AG08395 (cell line): ENCODE measurements at regions not wholly inside any gene's neighbourhood (a gene's known extent, or its start where the extent isn't known, plus 50 kb on each side); places are given as distances from the start of the nearest gene placed in this dataset.

Source experiments
- DNase-seq: peaks from one replicate; pipeline ENCODE4 v3.0.0; 2012; ENCODE audit warnings: mixed read lengths, low spot score

GRCh38 chr11:70675697-70676374, 277.5 kb downstream of the CTTN start:
- no peak for DNase-seq

GRCh38 chr11:70677232-70677916, 279.0 kb downstream of the CTTN start:
- no peak for DNase-seq

DNA sequence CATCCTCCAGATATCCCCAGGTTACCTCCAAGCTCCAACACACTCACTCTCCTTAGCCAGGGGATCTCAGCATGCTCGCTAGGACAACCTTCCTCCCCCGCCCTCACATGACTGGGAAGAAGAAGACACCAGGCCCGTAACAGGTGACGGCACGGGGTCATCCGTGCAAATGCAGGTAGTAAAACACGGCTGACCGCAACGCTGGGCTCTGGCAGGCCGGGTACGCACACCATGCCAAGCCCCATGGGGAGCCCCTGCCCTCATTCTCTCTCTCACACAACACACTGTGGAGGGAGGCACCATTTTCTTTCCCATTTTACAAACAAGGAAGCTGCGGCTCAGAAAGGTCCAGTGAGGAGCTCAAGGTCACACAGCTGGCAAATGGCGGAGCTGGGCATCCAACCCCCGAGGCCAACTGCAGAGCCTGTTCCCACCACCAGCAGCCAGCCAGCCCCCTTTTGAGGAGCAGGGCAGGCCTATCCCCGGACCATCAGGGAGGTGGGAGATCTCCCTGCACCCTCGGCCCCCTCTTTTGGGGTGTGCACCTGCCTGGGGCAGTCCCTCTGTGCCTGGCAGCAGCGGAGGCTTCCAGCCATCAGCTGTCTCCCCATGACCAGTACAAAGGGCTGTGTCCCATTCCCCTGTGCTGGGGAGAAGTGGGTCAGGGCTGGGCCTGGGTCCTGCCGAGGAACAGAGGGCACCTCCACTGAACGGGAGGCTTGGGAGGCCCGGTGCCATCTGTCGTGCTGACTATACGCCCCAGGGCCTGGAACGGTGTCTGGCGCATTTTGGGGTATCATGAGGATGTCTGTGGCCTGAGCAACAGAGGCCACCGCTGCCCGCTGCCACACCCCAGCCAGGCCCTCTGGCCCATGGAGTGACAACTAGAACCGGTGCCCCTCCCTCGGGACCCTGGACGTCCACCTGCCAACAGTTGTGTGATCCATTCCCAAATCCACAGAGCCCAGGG, 280.9 kb downstream of the CTTN start:
- no peak for DNase-seq

DNA sequence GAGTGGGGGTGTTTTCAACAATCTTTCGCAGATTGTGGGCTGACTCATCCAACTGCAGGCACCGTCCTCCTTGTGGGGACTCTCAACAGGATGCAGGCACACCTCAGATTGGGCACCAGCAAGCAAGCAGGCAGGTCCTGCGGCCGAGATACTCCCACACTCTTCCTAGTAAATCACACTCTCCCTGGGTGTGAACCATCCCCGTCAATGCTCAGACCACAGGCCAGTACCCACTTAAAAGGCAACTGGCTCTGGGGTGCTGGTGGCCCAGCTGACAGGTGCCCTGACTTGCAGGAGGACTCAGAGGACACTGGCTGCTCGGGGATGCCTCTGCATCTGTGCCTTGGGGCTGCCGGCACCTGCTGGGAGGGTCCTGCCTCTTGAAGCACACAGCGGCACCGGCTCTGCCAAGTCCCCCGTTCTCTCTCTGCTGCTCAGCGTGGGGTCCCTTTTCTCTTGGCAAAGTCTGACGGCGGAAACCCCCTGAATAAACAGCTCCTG, 282.5 kb downstream of the CTTN start:
- DNase-seq = no peak

DNA sequence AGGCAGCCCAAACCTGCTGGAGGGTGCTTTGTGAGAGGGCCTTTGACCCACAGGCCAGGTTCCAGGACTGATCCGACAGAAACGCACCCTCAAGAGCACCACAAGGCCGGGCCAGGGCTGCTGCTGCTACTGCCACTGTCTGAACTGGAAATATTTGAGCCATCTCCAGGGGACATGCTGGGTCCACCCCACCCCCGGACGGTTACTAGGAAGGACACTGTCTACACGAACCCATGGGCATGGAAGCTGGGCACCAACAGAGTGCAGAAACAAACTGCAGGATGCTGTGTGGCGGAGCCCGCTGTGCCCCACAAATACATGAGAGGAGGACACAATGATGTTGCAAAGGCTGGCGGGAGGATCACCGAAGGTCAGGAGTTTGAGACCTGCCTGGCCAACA, 283.7 kb downstream of the CTTN start:
- DNase-seq = no peak

GRCh38 chr11:70682760-70683159, 284.4 kb downstream of the CTTN start:
- DNase-seq = no peak

- no peak for DNase-seq
These were observed 289.4 kb downstream of the CTTN start for GRCh38 chr11:70687716-70688115.

- no peak for DNase-seq
These were observed 289.8 kb downstream of the CTTN start for GRCh38 chr11:70688142-70688541.

DNA sequence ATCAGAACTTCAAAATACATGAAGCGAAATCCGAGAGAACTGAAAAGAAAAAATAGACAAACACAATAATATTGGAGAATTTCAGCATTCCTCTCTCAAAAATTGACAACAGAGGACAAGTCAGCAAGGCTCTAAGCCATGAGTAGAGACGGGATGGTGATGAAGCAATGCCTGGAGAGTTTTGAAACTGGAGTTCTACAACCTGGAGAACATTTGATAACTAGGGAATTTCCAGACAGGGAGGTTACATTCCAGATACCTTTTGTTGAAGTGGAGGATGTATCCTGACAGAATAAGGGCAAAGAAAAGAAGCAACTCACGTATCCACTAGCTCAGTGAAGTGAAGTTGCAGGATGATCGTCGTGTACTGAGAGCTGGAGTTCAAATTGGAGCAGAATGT, 291.4 kb downstream of the CTTN start:
- DNase-seq = no peak

GRCh38 chr11:70692131-70692530, 293.8 kb downstream of the CTTN start:
- DNase-seq = no peak

DNA sequence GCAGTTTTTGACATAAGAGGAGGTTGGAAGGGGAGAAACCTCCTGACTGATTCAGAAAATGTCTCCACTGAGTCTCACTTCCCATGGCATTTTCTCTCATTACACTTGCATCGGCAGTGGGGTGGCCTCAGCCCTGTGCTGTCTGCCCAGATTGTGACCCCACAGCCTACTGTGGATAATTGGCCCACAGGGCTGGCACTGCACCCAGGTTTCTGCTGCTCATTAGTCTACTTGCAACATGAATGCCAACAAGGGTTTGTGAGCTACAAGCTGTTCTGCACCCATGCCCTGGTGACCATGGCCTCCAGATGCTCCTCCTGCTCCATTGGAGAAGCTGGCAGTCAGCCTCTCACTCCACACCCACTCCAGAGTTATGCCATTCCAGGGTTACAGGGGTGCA, 296.0 kb downstream of the CTTN start:
- DNase-seq = no peak

DNA sequence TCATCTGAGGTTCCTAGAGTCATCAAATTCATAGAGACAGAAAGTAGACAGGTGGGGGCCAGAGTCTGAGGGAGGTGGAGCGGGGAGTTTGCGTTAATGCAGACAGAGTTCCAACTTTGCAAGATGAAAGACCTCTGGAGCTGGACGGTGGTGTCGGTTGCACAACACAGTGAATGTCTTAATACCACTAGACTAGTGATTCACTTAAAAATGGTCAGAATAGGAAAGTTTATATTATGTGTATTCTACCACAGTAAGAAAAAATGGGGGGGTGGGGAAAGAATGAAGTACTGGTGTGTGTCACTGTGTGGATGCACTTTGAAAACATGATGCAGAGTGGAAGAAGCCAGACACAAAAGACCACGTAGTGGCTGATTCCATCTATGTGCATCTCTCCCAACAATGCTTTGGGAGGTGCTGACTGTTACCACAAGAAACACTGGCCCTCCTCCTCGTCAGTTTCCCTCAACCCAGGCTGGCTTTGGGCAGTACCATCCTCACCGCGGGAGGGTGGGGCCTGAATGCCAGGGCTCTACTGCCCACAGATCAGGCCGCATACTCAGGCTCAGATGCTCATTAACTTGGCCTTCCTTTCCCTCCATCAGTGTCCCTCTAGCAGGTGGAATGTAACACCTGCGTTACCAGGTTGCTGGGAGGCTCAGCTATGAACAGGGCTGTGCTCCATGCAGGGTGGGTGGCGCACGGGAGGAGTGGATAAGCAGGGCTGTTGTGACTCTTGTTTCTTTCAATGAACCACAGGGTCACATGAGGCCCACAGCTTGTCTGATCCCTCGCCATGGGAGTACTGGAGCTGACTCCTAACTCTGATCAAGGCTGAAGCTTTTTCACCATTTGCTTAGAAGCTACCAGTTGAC, 297.0 kb downstream of the CTTN start:
- DNase-seq = no peak

- no peak for DNase-seq
These were observed 297.7 kb downstream of the CTTN start for GRCh38 chr11:70696076-70696475.

- DNase-seq = no peak
These were observed 298.2 kb downstream of the CTTN start for GRCh38 chr11:70696564-70696963.

GRCh38 chr11:70697701-70698100, 299.4 kb downstream of the CTTN start:
- no peak for DNase-seq

GRCh38 chr11:70698871-70699270, 300.5 kb downstream of the CTTN start:
- DNase-seq = no peak

DNA sequence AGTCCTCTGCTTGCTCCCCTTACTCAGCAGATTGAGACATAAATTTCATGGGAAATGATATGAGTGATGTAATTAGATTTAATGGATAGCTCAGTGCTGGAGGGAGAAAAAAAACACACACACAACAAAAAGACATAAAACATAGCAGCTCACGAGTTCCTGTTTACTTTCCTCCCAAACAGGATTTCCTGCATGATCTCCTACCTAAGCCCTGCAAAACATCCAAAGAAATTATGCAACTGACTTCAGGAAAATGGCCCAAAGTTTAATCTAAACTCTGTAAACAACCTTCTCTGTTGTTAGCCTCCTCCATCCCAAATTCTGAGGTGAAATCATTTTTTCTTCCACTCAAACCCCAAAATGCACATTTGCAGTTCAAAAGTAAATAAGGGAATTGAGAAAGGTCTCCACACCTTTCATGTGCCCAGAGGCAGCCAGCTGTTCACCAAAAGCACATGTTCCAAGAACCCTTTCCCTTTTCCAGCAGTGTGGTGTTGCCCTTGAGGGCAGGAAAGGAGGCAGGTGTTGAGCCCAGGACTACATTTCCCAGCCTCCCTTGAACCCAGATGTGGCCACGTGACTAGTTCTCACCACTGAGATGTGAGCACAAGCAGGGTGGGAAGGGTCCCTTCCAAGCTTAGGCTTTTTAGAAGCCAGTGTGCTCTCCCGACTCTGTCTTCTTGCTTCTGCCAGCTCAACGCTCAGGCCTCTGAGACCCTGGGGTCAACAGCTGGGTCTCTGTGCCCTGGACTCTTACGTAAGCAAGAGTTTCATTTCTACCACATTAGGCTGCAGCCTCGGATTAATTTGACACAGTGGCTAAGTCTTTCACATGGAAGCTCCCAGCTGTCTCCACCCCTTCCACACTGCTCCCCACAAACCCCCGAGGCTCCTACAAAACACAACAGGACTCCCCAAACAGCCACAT, 301.2 kb downstream of the CTTN start:
- DNase-seq = no peak

- no peak for DNase-seq
These were observed 302.1 kb downstream of the CTTN start for GRCh38 chr11:70700453-70700852.

DNA sequence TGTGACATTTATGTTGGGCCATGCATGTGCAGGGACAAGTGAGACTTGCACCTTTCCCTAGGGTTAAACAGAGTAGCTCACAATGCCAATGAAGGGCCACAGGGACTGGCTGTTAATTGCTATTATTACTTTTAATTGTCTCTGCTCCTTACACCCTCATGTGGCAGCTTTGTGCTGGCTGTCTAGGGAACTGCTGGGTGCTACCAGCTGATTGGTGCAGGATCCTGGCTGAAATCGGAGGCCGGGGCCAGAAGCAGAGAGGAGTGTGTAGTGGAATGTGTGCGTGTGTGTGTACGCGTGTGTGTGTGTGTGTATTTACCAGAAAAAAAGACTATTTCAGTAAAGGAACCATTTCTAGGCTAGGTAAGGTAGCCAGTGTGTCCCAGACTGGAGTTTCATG, 302.5 kb downstream of the CTTN start:
- DNase-seq = no peak

DNA sequence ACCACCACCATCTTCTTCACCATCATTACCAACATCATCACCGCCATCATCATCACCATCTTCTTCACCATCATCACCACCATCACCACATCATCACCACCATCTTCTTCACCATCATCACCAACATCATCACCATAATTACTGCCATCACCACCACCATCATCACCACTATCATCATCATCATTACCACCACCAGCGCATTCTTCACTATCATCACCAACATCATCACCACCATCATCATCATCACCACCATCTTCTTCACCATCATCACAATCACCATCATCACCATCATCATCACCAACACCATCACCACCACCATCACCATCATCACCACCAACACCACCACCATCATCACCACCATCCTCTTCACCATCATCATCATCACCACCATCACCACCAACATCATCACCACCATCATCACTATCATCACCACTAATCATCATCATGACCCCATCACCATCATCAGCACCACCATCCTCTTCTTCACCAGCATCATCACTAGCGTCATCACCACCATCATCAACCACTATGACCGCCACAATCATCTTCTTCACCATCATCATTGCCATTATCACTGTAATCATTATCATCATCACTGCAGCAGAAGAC, 303.8 kb downstream of the CTTN start:
- DNase-seq = no peak
